ENCODE measurements at regions not wholly inside any gene's neighbourhood (a gene's known extent, or its start where the extent isn't known, plus 50 kb on each side); places are given as distances from the start of the nearest gene placed in this dataset.

DNA sequence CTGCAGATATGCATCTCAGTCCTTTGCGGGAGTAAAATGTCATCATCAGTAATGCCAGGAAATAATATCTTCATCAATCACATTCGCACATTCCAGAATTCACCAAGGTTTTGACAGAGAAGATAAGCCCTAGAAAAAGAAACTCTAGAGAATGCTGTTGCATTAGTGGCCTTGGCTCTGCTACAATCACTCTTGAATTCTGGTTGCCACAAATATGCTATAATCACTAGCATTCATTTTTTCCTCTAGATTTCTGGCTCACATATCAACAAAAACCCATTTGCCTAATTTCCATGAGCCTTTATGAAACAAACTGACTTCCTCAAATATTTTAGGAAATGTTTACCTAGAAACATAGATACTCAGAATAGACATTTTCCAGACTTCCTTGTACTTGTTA is 653.4 kb downstream of the ANXA1 start:
- 37 to 58% (median 46%) methylated on average over 2 of the region's 2 CpGs for WGBS, 4 donors
- no peaks in the 10 kb centered on the region for H3K27me3 ChIP-seq
- intact Hi-C loops (cut with DNase I), result no loop called here
- ATAC-seq, result no peak
- H3K4me1 ChIP-seq, result no peaks in the 10 kb centered on the region
- H3K27ac ChIP-seq, result no peak overlapping the region
- DNase-seq, result no peak
- H3K9me3 ChIP-seq, result peaks cover 0 to 4% (median 0%) of the 10 kb centered on the region in 12 donors
- no peak overlapping the region for H3K4me3 ChIP-seq
- no peak for TF ChIP-seq POLR2A (IDR thresholded peaks at IDR 0.05)
- TF ChIP-seq, protein P1, sequence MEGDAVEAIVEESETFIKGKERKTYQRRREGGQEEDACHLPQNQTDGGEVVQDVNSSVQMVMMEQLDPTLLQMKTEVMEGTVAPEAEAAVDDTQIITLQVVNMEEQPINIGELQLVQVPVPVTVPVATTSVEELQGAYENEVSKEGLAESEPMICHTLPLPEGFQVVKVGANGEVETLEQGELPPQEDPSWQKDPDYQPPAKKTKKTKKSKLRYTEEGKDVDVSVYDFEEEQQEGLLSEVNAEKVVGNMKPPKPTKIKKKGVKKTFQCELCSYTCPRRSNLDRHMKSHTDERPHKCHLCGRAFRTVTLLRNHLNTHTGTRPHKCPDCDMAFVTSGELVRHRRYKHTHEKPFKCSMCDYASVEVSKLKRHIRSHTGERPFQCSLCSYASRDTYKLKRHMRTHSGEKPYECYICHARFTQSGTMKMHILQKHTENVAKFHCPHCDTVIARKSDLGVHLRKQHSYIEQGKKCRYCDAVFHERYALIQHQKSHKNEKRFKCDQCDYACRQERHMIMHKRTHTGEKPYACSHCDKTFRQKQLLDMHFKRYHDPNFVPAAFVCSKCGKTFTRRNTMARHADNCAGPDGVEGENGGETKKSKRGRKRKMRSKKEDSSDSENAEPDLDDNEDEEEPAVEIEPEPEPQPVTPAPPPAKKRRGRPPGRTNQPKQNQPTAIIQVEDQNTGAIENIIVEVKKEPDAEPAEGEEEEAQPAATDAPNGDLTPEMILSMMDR (IDR thresholded peaks at IDR 0.05), result no peak
- H3K36me3 ChIP-seq, result no peaks in the 10 kb centered on the region

DNA sequence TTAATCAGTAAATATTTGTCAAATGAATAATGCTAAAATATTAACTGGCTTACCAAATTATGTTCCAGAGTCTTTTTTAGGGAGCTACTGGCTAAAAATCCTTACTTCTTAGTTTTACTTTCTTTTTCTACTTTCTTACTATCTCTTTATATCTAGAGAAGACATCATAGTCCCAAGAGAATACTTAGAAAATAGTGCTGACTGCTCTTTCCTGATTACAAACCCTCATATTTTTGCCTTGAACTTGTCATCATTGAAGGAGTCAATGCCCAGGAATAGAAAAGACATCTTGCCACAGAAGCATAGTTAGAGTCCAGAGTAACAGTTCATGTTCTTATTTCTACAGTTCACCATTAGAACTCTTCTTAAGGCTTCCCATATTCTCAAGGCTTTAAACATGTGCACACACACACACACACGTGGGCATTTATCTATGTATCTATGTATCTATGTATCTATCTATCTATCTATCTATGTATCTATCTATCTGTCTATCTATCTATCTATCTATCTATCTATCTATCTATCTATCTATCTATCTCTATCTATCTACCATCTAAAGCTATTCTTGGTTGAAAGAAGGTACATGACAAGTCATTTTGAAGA is 654.3 kb downstream of the ANXA1 start:
- Histone ChIP-seq H3K4me3 (no peak overlapping the region), H3K9me3 (no peaks in the 10 kb centered on the region), H3K27me3 (no peaks in the 10 kb centered on the region), H3K27ac (no peak overlapping the region), H3K36me3 (no peaks in the 10 kb centered on the region), H3K4me1 (no peaks in the 10 kb centered on the region)
- TF ChIP-seq, protein P1 (IDR thresholded peaks at IDR 0.05), result no peak
- TF ChIP-seq POLR2A (IDR thresholded peaks at IDR 0.05), result no peak
- ATAC-seq (no peak), DNase-seq (no peak)
- 53 to 70% (median 60%) methylated on average over 1 of the region's 1 CpG for WGBS, 4 donors
- intact Hi-C loops (cut with DNase I), result no loop called here

DNA sequence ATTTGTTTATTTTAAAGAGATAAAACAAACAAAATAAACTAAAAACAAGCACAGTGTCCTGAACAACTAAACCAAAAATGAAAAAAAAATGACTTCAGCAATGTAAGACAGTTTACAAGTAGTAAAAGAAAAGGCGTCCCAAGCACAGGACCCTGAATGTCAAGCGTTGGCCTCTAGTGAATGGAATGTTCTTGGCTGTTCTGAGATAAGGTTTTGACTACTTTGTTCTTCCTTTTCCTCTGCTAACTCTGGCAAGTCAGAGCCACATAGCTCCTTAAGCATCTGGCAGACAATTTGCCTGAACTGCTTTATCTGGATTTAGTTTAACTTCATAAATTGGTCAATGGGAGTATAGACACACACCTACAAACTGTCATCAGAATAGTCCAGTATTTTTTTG is 655.2 kb downstream of the ANXA1 start:
- H3K27me3 ChIP-seq, result no peaks in the 10 kb centered on the region
- H3K9me3 ChIP-seq, result no peaks in the 10 kb centered on the region
- DNase-seq, result no peak
- H3K4me3 ChIP-seq, result no peak overlapping the region
- intact Hi-C loops (cut with DNase I), result no loop called here
- 14 to 26% (median 19%) methylated on average over 2 of the region's 2 CpGs for whole genome bisulfite sequencing, 4 donors
- no peak for ATAC-seq
- TF ChIP-seq, protein P1 (IDR thresholded peaks at IDR 0.05), result no peak
- no peak for TF ChIP-seq POLR2A (IDR thresholded peaks at IDR 0.05)
- H3K36me3 ChIP-seq, result no peaks in the 10 kb centered on the region
- no peaks in the 10 kb centered on the region for H3K4me1 ChIP-seq
- no peak overlapping the region for H3K27ac ChIP-seq

DNA sequence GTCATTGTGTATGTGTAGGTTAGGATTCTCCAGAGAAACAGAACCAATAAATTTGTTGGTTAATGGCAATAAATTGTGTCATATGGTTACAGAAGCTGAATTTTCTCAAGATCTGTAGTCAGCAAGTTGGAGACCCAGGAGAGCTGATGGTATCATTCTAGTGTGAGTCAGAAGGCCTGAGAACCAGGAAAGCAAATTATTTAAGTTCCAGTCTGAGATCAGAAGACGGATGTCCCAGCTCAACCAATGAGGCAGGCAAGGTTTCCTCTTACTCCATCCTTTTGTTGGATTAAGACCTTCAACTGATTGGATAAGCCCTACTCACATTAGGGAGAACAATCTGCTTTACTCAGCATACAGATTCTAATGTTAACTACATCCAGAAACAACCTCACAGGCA is 656.3 kb downstream of the ANXA1 start:
- WGBS, 4 donors, result 73 to 80% (median 79%) methylated on average over 1 of the region's 1 CpG
- Histone ChIP-seq H3K4me3 (no peak overlapping the region), H3K27ac (no peak overlapping the region), H3K9me3 (no peaks in the 10 kb centered on the region), H3K36me3 (no peaks in the 10 kb centered on the region), H3K27me3 (no peaks in the 10 kb centered on the region), H3K4me1 (no peaks in the 10 kb centered on the region)
- intact Hi-C loops (cut with DNase I), result no loop called here
- TF ChIP-seq, protein P1 (IDR thresholded peaks at IDR 0.05), result no peak
- TF ChIP-seq POLR2A (IDR thresholded peaks at IDR 0.05), result no peak
- ATAC-seq (no peak), DNase-seq (no peak)

All from heart left ventricle (tissue), 16 donors.